GM18519 (cell line): ENCODE measurements at regions not wholly inside any gene's neighbourhood (a gene's known extent, or its start where the extent isn't known, plus 50 kb on each side); places are given as distances from the start of the nearest gene placed in this dataset.

Source experiments
- ATAC-seq: cut with Tn5 transposase; IDR thresholded peaks from one replicate; pipeline ENCODE4 v1.9.1; 2021; ENCODE audit warnings: mild to moderate bottlenecking, moderate library complexity; ENCODE audit not compliant: unreplicated experiment, low FRiP score

DNA sequence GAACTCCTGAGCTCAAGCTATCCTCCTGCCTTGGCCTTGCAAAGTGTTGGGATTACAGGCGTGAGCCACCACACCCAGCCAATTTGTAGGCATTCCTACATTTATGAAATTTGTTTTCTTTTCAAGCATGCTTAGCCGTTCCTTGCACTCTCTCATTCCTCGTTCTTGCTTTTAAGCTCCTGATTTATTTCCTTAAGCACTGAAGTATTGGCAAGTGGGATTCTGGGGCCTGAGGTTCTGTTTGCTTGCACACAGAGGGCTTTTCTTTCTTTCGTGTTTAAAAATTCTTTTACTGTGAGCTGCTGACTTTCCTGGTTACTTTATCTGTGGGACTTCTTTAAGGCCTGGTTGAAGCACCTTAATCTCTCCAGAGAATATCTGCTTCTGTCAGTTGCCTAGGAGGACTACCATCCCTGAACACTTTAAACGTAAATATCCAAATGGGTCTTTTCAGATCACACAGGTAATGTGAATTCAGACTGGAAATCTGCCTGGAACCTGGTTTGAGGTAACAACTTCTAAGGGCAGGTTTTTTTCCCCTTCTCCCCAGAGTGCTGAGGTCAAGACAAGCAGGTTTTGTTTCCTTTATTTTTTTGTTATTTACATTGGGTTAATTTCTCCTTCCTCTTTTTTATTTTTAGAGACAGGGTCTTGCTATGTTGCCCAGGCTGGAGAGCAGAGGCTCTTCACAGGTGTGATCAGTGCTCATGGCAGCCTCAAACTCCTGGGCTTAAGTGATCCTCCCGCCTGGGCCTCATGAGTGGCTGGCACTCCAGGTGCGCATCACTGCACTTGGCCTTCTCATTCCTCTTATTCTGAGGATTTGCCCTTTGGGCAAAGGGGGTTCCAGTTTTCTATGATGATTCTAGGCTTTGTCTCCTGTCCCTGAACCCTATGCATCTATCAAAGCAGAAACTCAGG lies 102.9 kb downstream of the PFKFB3 start:
- no peak for ATAC-seq

DNA sequence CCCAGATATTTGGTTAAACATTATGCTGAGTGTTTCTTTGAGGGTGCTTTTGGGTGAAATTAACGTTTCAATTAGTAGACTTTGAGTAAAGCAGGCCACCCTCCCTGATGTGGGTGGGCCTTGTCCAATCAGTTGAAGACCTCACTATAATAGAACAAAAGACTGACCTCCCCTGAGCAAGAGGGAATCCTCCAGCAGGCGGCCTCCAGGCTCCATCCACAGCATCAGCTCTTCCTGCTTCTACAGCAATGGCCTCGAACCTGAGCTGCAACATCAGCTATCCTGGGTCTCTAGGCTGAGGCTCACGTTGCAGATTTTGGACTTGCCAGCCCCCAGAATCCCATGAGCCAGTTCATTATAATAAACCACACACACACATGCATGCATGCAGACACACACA lies 104.2 kb downstream of the PFKFB3 start:
- ATAC-seq: no peak

DNA sequence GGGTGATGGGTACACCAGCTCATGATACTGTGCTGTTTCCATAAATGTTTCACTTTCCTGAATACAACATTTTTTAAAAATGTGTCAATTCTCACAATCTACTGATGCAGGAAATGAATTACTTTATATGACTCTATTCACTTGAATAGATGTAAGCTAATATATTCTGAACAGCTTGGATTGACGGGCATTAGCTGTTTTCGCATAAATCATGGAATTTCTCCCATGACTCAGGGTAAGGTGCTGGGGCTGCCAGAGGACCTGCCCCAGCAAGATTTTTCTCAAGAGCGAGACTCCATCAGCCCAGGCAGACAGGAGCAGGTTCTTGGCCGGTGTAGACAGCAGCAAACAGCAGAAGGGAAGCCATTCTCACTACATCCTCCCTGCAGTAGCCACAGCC lies 107.1 kb downstream of the PFKFB3 start:
- no peak for ATAC-seq

DNA sequence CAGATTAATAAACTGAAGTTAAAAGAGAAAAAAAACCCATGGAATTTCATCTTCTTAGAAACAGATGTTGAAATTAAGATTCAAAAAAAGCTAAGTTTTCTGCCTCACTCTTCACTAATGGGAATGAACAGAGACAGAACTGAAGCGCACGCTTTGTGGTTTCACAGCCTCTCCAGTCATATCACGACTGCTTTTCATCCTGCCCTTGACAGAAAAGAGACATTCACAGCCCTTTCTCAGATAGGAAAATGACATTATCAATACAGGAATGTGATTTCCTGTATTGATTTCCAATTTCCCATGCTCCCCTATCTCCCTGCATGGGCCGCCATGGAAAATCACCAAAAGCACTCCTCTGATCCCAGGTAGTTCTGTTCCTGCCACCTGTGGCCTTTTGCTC lies 108.2 kb downstream of the PFKFB3 start:
- no peak for ATAC-seq

DNA sequence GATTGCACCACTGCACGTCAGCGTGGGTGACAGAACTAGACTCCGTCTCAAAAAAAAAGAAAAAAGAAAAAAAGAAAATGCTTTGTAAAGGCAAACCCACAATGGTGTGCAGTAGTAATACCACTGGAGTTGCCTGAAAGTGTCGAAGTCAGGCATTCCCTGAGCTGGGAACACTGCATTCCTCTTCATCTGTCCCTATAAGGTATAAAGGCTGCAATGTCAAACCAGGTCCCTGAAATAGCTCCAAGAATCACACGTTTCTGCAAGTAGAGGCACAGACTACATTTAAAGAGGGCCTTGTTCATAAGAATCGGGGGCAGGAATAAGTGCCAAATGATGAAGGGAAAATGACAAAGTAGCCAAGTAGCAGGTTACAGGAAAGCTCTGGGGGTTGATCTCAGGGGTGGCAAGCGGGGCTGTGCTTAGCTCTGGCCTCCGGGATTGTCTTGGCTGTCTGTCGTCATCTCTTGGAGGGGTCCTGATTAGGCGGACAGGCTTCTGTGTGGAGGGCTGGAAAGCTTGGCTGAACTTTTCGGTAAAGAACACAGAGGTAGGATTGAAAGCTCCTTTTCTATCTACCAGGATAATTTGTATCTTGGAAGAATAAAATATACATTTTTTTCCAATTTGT lies 109.1 kb downstream of the PFKFB3 start:
- no peak for ATAC-seq

DNA sequence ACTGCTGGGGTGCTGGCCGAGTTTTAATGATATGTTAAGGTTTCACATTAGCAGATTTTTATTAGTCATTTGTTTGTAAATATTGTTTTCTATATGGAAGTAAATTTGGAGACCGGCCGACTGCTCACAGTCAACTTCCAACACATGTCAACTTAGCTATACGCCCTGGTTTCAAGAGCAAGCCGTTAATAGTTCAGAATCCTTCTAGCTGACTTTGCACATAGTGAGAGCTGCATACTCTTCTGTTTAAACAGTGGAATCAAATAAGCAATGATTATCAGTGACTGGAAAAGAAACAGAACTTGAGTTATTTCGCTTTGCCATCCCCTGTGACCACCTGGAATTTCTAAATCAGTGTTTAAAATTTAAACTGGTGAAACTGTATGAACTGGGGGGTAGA lies 109.9 kb downstream of the PFKFB3 start:
- ATAC-seq: no peak

DNA sequence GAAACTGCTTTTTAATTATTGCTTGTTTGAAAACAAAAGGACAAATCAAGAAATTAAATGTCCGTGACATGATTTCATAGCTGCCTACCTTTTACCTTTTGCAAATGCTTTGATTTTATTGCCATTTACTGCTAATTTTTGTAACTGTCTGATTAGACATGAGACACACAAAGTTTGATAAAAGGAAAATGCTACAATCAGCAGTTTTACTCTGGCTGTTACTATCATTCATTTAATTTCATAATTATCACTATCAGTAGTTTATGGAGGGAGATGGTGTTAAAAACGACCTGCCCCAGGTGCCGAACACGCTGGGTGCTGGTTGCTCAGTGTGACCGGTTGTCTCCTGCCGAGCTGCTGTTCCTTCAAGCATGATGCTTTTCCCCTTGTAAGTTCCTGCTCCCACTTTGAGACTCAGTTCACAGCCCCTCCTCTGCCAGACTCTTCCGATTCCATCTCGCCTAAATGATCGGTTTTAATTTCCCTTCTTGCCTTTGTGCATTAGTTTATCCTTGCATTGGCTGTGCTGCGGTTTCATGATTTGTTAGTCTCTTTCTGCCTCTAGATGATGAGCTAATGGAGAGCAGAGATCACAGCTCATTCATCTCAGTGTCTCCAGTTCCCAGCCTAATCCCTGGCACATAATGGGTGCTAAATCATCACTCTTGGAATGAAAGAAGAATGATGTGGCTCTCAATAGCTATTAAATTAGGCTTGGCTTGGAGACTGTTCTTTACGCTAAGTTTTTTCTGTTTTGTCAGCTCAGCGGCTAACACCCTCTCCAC lies 110.6 kb downstream of the PFKFB3 start:
- no peak for ATAC-seq

DNA sequence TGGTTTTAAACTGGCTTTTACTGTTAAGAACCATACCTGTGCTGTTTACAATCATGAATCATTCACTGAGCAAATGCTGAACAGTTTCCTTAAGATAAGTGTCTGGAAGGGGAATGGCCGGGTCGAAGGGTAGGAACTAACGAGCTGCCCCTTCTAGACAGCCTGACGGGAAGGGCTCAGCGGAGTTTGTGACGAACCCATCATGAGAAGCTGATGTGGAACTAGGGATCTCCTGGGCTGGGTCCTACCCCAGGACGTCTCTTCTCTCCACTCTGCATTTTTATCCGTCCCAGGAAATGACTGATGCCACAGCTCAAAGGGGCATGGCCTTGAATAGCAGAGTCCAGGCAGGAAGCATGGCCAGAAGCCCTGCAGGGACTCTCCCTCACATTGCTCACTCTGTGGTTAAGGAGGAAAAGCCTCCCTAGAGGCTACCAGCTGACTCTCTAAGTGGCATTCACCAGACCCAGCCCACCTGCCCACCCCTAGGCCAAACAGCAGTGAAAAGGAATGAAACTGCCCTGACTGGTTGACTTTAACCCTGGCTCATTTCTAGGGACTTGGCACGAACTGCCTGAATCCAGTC lies 112.0 kb downstream of the PFKFB3 start:
- no peak for ATAC-seq

DNA sequence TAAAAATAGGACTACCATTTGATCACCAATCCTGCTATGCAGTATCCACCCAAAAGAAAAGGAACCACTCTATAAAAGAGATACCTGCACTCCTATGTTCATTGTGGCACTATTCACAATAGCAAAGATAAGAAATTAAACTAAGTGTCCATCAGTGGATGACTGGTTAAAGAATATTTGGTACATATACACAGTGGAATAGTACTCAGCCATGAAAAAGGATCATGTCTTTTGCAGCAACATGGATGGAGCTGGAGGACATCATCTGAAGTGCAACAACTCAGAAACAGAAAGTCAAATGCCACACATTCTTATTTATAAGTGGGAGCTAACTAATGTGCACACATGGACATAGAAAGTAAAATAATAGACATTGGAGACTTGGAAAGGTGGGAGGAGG lies 116.4 kb downstream of the PFKFB3 start:
- ATAC-seq: no peak

DNA sequence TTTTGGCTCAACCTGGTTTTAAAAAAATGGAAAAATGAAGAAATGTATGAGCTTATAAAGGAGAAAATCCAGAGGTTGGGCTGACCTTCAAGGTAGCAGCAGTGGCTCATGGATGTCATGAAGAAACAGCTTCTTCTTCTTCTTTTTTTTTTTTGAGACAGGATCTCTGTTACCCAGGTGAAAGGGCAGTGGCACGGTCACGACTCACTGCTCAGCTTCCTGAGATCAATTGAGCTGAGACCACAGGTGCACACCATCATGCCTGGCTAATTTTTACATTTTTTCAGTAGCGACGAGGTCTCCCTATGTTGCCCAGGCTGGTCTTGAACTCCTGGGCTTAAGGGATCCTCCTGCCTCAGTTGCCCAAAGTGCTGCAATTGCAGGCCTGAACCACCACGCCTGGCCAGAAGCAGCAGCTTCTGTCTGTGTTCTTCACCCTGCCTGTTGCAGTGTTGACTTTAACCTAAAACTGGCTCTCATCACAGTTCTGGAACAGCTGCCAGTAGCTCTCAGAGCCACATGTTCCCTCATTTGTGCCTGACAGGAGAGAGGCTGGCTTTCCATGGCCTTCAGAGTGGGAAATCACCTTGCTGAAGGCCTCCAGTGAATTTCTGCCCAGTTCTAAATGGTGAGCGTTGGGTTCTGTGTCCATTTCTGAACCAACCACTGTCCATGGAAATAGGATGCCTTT lies 117.7 kb downstream of the PFKFB3 start:
- ATAC-seq: no peak

DNA sequence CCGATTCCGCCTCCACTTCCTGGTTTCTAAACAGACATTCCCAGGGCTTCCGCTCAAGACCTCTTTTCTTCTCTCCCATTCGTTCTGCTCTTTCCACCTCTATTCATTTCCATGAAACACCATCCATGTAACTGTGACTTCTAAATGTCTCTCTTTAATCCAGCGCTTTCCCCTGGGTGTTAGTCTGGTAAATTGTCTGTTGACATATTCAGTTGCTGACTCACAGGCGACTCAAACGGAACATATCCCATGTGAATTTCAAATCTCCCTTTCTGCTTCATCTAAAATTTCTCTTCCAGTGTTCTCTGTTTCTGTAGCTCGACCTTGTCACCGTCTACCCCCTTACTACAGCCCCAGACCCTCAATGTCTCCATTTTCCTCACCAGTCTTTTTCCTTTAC lies 119.1 kb downstream of the PFKFB3 start:
- ATAC-seq: no peak

DNA sequence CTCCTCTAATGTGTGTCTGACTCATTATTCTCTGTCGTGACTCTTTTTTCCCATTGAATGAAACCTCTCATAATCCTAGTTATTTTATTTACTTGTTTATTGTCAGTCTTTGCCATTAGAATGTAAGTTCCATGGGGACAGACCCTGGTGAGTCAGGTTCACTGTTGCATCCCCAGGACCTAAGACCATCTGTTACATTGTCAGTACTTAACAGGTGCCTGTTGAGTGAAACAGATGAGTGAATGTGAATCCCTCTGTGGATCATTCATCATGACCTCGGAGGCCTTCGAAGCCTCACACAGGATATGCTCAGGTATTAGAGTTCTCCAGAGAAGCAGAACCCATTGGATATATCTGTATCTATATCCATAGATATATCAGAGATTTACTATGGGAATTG lies 120.1 kb downstream of the PFKFB3 start:
- no peak for ATAC-seq

DNA sequence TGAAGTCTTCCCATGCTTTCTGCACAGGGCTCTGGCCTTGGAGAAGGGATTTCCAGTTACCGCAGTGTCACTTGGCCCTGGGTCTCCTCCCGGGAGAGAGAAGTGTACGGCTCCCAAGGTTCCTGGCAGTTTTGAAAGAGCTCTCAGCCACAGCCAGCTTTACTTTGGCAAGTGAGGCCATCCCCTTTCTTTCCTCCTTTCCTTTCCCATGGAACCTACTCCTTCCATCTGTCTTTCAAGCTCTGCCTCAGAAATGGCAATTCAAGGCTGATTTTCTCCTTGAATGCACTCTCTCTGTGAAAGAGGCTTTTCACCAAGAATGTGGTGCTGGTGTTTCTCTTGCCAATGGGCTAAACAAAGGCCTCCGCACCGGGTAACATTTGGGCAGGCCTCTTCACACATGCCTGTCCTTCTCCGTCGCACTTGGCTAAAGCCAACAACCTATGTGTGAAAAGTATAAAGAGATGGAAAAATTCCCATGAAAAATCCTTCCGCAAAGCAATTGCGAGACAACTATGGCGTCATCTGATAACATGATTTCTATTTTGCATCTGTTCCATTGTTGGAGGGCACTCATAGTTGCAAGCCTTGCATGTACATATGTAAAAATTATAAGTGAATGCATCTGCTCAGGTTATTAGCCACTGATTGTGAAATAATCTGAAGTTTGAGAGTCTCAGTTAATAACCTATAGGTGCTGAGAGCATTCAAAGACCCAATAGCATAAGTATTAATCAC lies 125.4 kb downstream of the PFKFB3 start:
- no peak for ATAC-seq

DNA sequence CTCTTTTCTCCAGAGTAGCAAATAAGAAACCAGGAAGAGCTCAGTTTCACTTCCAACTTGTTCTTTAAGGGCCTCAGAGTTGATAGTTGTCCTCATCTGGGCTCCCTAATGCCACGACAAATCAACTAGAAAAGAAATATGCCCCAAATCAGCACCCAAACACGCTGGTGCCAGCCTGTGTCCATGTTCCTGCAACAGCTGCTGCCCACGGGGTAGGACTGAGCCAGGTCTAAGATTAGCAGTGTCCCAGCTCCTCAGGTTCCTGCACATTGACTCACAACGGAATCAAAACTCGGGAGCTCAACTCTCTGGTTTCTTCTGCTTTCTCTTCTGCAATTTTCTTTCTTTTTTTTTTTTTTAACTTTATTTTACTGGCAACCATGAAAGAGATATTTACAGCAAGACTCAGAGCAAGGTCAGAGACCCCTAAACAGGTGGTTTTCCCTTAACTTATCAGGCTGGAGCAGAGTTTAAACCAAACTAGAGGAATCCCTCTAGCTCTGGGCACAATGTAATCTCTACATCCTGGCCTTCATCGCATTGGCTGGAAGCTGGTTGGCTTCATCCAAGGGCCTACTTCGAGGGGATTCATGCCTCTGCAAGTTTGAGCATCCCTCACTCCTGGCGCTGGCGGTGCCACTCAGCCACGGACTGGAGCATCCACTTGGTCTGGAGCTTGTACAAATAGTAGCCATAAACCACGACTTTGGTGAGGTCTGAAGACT lies 126.1 kb downstream of the PFKFB3 start:
- no peak for ATAC-seq

DNA sequence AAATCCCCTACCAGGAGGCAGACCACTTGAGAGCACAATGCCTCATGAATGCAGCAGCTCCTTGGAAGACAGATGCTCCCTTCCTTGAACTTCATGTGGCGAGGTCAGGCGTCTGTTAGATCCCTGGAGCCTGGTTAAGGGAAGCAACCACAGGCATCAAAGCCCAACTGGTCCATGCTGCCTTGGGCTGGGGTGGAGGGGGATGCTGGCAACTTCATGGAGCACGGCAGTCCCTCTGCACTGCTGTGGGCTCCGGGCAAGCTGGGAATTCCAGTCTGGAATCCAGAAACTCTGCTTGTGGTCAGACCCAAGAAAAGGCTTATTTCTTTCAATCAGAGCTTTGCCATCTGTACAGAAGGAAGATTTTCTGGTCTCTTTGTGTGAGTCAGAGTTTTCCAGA lies 130.4 kb downstream of the PFKFB3 start:
- no peak for ATAC-seq

DNA sequence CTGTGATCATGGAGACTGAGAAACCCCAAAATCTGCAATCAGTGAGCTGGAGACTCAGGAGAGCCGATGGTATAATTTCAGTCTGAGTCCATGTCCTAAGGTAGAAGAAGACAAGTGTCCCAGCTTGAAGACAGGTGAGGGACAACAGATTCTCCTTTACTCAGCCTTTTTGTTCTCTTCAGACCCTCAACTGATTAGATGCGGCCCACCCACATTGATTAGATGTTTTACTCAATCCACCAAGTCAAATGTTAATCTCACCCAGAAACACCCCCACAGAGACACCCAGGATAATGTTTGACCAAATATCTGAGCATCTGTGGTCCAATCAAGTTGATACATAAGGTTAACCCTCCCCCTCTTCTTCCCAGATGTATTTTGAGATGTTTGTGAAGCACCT lies 131.2 kb downstream of the PFKFB3 start:
- ATAC-seq: no peak

DNA sequence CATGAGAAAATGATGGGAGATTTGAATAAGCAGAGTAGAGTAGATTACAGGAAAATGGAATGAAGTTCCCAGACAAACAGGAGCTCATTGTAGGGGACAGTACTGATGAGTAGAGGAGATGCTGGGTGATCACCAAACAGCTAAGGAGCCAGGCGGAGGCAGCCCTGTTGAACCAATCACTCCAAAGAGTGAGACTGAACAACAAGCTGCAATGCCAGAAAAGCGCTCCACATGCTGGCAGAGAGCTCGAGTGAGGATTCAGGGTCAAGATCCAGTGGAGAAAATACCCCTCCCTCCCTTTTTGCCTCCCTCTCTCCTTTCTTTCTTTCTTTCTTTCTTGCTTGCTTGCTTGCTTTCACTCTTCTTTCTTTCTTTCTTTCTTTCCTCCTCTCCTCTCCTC lies 133.3 kb downstream of the PFKFB3 start:
- ATAC-seq: no peak

DNA sequence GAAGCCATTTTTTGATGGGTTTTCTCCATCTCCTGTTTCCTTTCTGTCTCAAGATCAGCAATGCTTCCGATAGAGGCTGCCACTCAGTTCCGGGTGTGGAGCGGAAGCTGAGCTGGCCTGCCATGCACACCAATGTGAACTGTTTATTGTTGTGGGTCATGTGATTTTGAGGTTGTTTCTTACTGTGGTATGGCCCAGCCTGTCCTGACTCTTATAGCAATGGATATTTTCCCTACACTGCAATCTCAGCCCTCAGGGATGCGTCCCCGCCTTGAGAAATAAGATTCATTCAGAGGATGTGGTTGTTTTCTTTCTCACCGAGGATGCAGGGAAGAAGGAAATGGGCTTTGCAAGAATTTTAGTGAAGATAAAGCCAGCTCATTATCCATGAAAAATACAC lies 134.7 kb downstream of the PFKFB3 start:
- no peak for ATAC-seq

DNA sequence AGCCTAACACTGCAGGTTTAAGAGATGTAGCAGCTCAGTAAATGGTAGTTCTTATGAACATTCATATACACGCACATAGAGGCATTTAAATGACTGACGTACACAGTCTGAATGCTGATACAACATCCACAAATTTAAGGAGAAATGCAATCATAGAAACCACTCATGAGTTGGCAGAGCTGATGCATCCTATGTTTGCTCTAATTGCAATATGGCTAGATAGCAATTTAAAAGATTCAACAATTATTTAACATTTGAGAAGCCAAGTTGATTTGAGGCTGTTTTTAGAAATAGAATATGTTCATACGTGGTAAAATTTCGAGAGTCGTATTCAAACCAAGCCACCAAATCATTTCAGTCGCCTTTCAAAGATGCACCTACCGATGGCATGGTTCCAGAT lies 135.6 kb downstream of the PFKFB3 start:
- ATAC-seq: no peak
